GM18502 (cell line): ENCODE measurements at regions not wholly inside any gene's neighbourhood (a gene's known extent, or its start where the extent isn't known, plus 50 kb on each side); places are given as distances from the start of the nearest gene placed in this dataset.
"Not testable (repeated sequence)": the region's sequence is repeated elsewhere in the genome, so short reads cannot be mapped to it uniquely, and the experiment has no call there.

Source experiments
- ATAC-seq: cut with Tn5 transposase; IDR thresholded peaks from one replicate; pipeline ENCODE4 v1.9.1; 2021; ENCODE audit warnings: mild to moderate bottlenecking; ENCODE audit not compliant: unreplicated experiment, poor library complexity

GRCh38 chr15:69617144-69617543 is 164.5 kb downstream of the RPLP1 start:
- ATAC-seq = not testable (repeated sequence)

- no peak for ATAC-seq
Observed at GRCh38 chr15:69623392-69624154, 171.0 kb downstream of the RPLP1 start.

GRCh38 chr15:69624155-69624520 is 171.5 kb downstream of the RPLP1 start:
- ATAC-seq = no peak

- no peak for ATAC-seq
Observed at GRCh38 chr15:69624816-69625215, 172.2 kb downstream of the RPLP1 start.

GRCh38 chr15:69625328-69625727 is 172.7 kb downstream of the RPLP1 start:
- no peak for ATAC-seq

DNA sequence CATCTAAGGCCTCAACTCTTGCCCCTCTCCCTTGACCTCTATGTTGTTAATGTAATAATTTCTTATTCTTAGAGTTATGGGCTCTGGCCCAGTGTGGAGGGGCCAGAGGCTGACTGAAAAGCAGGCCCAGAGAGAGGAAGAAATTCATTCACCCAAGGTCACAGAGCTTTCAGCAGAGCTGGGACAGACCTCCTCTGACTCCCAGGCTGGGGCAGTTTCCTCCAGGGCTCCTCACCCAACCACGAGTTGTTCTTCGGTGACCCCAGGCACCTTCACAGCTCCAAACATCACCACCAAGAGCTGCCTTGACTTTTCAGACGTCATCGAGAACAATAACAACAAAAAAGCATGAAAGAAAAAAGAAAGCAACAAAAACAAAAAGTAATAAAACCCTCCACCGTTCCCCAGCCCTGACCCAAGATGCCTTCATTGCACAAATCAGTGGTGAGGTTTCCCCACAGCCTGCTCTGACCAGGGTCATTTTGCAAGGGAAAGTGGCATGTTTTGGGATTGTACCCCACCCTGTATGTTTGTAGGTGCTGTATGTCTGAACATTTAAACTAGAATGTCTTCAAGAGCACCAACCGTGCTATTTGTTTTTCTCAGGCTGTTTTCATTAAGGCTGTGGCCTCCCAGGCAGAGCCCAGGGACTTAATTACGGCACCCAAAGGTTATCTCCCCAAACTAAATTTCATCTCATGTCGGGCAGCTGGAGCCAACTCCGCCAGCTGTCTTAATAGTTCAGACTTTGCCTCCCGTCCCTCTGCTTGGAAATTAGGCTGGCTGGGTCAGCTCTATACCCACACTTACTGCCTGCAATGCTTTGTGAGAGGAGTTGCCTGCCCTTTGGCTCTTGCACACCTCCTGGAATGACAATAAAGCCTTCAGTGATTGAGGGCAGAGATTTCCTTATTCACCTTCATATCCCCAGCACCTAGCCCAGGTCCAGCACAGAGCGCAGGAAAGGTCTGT is 173.8 kb downstream of the RPLP1 start:
- no peak for ATAC-seq

GRCh38 chr15:69627548-69628158 is 175.0 kb downstream of the RPLP1 start:
- no peak for ATAC-seq

DNA sequence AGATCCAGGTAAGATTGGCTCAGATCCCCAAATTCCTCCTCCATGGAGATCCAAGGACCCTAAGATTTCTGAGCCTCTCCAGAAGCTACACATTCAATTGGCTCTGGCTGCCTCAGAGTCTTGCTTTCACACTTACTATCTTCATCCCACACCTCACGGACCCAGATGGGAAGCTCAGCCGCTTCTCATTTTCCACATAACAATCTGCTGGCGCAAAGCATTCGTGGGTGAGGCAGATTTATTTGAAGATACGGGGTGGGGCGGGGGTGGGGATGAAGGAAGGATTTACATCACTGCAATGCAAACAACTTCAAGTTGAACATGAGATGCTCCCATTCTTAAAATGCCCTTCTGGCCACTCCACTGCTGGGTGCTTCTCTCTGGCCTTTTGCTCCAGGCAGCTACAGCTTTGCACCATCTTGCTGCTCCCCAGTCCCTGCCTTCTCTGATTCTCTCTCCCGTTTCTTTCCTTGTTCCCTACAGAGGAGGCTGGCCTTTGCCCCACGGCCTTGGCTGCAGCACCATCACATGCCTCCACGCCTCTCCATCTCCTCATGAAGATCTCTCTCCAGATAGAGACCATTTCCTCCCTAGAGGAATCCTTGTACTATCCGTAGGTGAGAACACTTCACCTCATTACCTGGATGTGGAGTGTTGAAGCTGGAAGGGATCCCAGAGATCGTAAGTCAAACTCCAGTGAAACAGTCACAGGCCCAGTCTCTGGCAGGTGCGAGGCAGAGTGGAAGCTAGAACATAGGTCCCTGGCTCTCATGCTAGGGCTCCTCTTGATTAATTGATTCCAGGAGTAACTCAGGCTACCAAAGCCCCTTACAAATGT is 175.9 kb downstream of the RPLP1 start:
- ATAC-seq = no peak

DNA sequence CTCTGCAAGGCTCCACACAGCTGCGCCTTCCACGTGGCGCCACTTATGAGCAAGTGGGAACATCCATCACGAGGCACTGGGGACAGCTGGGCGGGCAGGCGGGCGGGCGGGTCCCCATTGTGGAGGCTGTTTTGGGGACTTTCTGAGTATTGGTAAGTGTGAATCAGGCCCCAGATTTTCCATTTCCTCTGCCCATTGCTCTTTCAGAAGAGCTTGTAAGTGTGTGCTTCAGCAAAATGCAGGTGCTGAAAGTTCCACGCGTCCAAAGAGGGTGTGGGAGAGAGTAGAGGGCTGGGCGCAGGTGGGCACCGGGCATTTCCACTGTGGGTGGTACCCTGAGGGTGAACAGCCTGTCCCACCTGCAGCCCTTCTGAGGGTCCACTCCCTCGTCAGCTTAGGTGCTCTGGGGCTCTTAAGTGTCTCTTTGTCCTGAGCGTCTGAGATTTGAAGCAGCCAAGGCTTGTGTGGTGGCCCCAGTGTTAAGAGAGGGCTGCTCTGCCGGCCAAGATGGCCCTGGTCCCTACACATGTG is 177.1 kb downstream of the RPLP1 start:
- ATAC-seq = no peak

- ATAC-seq = no peak
Observed at GRCh38 chr15:69631005-69631404, 178.4 kb downstream of the RPLP1 start.

DNA sequence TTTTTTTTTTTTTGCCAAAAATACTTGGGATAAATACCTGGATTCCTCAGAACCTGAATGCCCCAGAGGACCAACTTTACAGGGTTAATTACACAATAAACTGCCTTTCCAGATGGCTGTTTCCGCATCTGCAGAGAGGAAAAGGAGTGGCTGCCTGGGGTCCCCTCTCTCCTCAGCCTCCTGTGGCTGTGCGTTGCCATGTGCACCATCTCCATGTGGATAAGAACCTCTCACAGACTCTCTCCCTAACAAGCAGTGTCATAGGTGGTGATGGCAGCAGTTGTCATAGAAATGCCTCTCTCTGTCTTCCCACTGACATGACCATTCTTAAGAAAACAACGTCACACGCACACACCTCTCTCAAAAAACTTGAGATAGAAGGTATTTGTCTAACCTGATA is 179.4 kb downstream of the RPLP1 start:
- no peak for ATAC-seq

GRCh38 chr15:69634860-69635259 is 182.2 kb downstream of the RPLP1 start:
- ATAC-seq = no peak

GRCh38 chr15:69636169-69636915 is 183.7 kb downstream of the RPLP1 start:
- ATAC-seq = no peak

GRCh38 chr15:69637818-69638217 is 185.2 kb downstream of the RPLP1 start:
- ATAC-seq = no peak

GRCh38 chr15:69643476-69643875 is 190.9 kb downstream of the RPLP1 start:
- ATAC-seq = no peak

- ATAC-seq = no peak
Observed at GRCh38 chr15:69643971-69644370, 191.4 kb downstream of the RPLP1 start.

DNA sequence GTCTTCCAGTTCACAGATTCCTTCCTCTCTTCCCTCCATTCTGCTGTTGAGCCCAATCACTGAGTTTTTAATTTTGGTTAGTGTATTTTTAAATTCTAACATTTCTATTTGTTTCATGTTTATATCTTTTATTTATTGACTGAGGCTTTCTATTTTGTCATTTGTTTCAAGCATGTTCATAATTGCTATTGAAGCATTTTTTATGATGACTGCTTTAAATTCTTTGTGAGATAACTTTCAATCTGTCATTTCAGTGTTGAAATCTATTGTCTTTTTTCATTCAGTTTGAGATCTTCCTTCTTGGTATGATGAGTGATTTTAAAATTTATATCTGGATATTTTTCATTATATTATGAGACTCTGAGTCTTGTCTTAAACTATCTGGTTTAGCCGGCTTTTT is 192.3 kb downstream of the RPLP1 start:
- ATAC-seq = no peak

- ATAC-seq = no peak
Observed at GRCh38 chr15:69647142-69647513, 194.5 kb downstream of the RPLP1 start.

GRCh38 chr15:69648212-69648611 is 195.6 kb downstream of the RPLP1 start:
- no peak for ATAC-seq
